HUDEP-2 (cell line): ENCODE measurements at regions not wholly inside any gene's neighbourhood (a gene's known extent, or its start where the extent isn't known, plus 50 kb on each side); places are given as distances from the start of the nearest gene placed in this dataset.

Source experiments
- DNase-seq, 76 experiments: peaks; one replicate each; lab custom pipeline; 2025; ENCODE audit not compliant: unreplicated experiment in 76 of 76; lab: John Stamatoyannopoulos, UW

DNA sequence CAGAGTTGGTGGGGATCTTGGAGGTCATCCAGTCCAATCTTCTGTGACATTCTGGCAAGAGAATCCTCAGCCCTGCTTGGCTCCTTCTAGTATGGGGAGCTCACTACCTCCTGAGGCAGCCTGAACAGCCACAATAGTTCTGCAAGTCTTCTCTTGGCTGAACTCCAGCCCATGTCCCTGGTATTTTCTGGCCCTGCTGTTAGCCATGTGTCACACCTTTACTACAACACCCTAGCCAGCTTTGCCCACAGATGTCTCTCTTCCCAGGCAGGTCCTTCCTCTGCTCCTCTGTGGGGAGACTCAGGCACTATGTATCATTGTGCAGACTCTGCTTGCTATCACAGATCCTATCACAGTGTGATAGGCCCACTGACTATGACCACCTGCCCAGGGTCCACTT is 297.7 kb downstream of the CTTN start:
- no peak for DNase-seq

DNA sequence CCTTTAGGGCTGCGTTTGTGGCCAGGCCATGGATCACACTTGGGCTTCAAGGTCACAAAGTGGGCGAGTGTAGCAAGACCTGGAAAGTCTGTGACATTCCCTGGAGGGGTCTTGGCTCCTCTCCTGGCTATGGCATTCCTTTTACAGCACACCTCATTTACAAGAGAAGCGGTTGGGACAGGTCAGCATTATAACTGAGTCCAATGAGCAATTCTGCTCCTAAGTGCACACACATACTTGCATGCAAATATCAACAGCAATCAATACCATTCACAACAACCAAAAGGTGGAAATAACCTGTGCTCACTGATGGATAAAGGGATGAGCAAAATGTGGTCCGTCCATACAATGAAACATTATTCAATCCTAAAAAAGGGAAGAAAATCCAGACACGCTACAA is 298.2 kb downstream of the CTTN start:
- no peak for DNase-seq

DNA sequence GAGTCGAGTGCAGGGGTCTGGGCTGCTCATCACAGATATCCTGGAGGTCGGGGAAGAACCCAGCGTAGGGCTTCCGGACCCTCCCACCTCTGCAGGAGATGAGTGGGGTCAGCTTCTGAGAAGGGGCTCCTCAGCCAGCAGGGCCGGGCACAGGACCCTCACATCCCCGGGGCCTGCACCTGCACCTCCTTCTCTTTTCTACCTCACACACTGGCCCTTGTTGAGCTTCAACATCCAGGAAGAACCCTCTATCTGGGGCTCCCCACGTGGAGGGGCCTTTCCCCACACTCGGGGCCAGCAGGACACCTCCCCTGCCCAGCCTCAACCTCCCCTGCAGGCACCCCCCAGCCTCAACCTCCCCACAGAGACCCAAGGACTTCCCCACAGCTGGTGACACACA is 299.4 kb downstream of the CTTN start:
- DNase-seq, result no peak

DNA sequence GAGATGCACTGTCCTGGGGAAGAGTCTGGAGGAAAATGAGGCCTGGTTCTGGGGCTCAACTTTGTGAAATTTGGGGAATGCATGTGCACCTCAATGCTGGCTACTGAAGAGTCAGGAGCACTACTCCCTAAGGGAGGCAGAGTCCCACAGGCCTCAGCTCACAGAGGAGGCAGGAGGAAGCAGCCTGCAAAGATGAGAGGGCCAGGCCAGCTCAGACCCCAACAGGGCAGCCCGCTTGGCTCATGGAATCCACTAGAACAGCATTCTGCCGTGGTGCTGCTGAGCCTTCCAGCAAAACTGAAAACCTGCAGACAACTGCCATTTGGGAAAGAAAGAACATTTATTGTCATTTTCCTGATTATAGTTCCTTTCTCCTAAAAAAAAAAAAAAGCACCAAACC is 300.5 kb downstream of the CTTN start:
- DNase-seq, result no peak

DNA sequence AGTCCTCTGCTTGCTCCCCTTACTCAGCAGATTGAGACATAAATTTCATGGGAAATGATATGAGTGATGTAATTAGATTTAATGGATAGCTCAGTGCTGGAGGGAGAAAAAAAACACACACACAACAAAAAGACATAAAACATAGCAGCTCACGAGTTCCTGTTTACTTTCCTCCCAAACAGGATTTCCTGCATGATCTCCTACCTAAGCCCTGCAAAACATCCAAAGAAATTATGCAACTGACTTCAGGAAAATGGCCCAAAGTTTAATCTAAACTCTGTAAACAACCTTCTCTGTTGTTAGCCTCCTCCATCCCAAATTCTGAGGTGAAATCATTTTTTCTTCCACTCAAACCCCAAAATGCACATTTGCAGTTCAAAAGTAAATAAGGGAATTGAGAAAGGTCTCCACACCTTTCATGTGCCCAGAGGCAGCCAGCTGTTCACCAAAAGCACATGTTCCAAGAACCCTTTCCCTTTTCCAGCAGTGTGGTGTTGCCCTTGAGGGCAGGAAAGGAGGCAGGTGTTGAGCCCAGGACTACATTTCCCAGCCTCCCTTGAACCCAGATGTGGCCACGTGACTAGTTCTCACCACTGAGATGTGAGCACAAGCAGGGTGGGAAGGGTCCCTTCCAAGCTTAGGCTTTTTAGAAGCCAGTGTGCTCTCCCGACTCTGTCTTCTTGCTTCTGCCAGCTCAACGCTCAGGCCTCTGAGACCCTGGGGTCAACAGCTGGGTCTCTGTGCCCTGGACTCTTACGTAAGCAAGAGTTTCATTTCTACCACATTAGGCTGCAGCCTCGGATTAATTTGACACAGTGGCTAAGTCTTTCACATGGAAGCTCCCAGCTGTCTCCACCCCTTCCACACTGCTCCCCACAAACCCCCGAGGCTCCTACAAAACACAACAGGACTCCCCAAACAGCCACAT is 301.2 kb downstream of the CTTN start:
- no peak for DNase-seq

DNA sequence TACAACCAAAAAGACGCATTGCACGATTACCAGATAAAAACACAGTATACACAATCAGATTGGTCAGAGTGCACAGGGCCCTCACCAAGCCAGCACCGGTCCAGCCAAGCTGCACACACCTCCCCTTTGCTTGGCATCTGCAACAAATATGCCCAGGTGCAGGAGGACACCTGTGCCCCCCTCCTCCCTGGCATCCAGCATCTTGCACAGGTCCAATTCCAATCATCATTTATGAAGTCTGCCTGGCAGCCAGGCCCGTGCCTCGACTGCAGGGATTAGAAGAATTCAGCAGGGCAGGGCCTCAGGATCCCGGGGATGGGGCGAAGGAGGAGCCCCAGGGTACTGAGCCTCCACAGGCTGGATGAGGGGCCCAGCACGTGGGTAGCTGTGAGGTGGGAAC is 302.1 kb downstream of the CTTN start:
- no peak for DNase-seq

DNA sequence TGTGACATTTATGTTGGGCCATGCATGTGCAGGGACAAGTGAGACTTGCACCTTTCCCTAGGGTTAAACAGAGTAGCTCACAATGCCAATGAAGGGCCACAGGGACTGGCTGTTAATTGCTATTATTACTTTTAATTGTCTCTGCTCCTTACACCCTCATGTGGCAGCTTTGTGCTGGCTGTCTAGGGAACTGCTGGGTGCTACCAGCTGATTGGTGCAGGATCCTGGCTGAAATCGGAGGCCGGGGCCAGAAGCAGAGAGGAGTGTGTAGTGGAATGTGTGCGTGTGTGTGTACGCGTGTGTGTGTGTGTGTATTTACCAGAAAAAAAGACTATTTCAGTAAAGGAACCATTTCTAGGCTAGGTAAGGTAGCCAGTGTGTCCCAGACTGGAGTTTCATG is 302.5 kb downstream of the CTTN start:
- no peak for DNase-seq

DNA sequence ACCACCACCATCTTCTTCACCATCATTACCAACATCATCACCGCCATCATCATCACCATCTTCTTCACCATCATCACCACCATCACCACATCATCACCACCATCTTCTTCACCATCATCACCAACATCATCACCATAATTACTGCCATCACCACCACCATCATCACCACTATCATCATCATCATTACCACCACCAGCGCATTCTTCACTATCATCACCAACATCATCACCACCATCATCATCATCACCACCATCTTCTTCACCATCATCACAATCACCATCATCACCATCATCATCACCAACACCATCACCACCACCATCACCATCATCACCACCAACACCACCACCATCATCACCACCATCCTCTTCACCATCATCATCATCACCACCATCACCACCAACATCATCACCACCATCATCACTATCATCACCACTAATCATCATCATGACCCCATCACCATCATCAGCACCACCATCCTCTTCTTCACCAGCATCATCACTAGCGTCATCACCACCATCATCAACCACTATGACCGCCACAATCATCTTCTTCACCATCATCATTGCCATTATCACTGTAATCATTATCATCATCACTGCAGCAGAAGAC is 303.8 kb downstream of the CTTN start:
- no peak for DNase-seq

DNA sequence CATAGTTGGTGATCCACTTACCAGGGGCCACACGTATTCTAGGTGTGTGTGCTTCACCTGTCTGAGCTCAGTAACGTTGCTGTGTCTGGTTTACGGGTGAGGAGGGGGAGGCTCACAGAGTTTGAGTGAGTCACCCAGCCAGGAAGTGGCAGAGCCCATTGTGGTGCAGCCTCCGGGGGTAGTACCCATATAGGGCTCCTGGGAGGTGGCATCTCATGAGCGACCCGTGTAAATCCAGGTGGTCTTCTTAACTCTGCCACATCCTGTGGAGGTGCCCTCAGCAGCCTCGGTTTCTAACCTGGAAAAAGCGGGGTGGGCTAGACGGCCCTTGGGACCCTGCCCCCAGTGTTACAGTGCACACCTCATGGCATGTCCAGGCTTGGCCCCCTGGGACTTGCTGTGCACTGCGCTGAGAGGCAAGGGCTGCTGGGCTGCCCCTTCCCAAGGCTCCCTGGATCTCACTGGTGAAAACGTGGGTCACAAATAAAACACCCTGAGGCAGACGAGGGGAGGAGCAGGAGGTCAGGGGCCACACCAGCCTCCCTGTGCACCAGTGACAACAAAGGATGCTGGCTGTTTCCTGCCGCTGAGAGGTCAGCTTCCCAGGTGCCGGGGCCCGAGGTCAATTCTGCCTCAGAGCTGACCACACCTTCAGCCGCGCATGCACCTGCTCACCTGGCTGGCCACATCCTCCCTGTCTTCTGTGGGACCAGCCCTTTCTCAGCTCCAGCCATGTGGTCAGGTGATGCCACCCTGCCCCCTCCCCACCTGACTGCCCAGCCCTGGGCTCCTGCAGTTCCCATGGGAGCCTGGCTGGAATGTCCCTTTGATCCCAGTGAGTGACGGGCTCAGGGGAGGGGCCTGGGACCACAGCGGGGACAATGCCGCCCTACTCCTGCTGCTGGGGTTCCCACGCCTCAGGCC is 305.1 kb downstream of the CTTN start:
- no peak for DNase-seq

DNA sequence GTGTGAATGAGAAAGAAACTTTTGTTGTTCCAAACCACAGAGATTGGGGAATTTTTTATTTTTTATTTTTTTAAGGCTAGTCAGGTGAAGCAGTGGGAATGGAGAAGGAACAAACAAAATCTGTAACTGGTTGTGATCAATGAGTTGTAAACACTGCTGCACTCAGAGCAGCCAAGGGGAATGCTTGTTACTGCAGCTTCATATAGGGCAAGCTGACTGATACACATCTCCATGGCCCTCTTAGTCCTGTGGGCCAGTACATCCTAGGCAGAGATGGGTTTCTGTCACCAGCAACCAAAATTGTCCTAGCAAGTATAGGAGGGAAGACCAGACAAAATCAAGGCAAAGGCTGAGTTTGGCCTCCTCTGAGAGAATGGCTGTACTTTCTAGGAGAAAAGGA is 306.8 kb downstream of the CTTN start:
- DNase-seq, result no peak

DNA sequence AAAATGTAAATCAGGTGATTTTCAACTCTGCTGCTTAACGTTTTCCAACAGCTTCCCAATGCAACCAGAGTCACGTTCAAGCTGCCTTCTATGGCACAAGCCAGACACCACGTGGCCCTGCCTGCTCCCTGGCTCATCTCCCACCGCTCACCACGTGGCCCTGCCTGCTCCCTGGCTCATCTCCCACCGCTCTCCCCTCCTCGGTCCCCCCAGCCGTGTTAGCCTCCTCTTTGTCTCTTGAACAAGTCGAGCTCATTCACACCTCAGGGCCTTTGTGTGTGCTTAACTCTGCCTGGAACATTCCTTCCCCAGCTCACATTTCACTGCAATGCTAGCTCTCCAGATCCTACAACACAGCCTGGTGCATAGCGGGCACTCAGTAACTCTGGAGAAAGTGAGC is 307.6 kb downstream of the CTTN start:
- DNase-seq, result no peak

DNA sequence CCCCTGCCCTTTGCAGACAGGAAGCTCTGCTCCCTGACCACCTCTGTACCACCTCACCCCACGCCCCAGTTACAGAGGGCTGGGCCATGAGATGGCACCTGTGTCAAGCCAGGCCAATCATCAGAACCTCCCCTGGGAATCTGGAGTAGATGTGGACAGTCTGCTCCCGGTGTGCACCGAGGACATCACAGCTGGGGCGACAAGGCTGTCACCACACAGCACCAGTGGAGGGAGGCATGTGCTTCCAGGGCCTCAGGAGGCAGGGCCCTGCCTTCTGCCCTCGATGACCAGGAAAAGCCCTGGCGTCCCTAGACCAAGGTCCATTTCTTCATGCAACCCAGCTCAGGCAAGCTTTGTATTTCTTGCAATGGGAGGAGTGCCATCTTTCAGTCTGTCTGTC is 309.5 kb downstream of the CTTN start:
- no peak for DNase-seq

DNA sequence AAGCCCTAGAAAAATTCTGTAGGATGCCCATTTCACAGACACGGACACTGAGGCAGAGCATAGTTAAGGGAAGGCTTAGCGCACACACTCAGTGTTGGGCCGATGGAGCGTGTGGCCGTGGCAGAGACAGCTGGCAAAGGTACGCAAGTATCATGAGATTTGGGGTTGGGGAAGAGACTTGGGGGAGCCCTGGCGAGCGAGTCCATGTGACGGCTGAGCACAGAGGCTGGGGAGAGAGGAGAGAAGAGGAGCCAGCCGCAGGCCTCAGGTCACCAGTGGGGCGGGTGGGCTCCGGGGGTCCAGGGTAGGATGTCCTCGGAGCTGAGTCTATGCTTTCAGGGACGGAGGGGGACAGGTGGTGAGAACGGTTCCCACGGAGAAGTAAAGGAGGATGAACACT is 311.3 kb downstream of the CTTN start:
- no peak for DNase-seq

DNA sequence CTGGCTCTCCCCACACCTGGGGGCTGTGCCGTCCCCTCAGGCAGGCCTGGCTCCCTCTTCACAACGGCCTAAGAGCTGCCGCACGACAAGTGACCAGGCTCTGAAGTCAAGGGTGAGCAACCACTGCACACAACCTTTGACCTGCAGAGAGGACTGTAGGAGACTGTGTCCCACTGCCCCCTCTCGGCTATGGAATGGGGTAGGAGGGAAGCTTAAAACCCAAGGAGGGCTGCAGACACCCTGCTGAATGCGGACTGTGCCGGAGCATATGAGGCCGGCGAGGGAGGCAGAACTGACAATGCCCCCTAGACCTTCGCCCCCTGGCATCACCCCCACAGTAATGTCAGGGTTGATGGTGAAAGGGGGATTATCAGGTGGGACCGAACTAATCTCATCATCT is 311.9 kb downstream of the CTTN start:
- DNase-seq, result no peak

DNA sequence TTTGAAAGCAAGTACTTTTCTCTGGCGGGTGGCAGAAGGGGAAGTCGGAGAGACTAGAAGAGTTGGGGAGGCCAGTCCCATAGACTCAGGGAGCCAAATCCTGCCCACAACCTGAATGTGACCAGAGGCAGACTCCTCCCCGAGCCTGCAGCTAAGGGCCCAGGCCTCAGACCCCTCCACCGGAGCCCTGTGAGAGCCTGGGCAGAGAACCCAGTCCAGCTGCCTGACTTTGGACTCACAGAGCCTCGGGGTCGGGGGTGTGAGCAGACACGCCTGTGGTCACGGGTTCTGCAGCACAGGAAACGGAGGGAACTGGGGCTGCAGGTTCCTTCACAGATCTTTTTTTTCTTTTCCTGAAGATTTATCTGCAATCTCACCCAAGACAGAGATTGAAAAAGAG is 312.3 kb downstream of the CTTN start:
- no peak for DNase-seq

DNA sequence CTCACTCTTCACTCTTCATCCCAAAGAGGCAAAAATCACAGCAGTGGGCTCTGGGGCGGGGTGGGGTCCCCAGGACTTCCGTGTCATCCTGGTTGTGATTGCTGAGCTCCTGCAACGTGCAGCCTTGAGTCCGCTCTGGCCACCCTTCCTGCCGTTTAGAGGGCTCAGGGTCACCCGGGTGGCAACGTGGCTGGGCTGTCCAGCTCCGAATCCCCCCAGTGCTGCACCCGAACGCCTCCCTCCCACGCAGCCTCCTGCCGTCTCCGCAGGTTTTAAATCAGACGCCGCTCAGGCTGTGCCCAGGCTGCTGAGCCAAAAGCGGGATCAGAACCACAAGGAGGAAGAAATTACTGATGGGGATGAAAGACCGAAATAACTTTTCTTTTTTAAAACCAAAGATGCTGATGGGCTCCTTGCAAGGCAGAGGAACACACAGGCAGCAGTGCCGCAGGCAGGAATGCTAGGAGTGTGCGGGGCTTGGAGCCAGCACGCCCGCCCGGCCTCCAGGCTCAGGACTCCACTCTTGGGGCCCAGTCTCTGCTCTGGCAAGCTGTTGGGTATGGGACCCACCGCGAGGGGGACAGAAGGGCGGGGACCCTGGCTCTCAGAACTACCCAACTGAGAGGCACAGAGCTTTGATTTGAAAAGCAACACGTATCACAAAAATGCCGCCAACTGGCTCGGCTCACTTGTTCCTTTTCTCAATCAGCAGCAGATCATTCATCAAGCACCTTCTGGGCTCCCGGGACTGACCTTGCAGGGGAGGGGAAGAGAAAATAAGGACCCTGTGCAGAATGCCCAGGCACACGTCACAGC is 313.0 kb downstream of the CTTN start:
- DNase-seq, result no peak

DNA sequence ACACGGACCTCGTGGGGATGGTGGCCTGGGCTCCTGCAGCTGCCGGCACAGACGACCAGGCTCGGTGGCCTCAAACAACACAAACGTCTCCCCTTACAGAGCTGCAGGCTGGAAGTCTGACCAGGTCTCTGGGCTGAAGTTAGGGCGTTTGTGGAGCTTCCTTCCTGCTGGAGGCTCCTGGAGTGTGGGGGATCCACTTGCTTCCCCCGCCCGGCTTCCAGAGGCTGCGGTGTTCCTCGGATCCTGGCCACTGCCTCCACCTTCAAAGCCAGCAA is 313.5 kb downstream of the CTTN start:
- no peak for DNase-seq

DNA sequence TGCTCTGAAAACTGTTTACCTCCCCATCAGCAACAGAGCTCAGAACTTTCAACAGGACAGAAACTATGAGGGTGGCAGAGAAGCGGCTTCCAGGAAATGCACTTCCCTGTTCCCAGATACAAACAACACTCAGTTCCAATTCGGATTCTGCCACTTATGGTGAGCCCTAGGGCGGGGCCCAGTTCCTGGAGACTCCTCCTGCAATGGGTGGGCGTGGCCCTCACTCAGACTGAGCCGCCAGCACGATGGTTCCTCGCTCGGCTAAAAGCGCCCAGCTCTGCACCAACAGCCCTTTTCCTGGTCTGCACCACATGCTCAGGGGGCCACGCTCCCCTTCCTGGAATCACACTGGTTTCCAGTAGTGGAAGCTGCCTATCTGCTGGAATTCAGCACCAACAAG is 314.1 kb downstream of the CTTN start:
- DNase-seq, result no peak

DNA sequence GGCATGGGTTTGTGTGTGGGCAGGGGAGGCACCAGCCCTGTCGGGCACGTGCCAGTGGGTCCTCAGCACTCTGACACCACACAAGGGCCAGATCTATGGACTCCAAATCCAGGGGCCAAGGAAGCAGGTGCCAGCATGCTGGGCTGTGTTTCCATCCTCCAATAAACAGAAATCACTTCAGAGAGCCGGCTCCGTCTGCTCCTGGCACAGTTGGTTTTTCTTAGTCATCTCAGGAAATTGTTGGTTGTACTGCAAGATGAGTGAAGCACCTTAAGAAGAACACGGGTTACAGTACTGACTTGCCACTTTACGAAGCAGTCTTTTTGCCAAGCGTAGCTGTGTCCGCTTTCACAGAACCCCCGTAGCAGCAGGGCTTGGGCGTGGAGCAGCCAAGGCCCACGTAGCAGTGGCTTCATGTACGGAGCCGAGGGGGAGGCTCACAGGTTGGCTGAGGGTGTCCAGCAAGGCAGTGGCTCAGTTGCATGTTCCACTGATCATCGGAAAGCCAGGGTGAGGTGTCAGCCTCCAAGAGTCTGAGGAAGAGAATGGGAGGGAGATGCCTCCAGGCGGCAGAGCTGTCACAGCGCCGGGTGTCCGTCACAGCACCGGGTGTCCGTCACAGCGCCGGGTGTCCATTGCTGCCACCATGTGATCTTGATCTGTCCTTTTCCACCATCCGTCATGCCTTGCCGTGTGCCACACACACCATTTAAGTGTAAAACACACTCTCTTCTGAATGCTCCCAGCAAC is 314.9 kb downstream of the CTTN start:
- no peak for DNase-seq

DNA sequence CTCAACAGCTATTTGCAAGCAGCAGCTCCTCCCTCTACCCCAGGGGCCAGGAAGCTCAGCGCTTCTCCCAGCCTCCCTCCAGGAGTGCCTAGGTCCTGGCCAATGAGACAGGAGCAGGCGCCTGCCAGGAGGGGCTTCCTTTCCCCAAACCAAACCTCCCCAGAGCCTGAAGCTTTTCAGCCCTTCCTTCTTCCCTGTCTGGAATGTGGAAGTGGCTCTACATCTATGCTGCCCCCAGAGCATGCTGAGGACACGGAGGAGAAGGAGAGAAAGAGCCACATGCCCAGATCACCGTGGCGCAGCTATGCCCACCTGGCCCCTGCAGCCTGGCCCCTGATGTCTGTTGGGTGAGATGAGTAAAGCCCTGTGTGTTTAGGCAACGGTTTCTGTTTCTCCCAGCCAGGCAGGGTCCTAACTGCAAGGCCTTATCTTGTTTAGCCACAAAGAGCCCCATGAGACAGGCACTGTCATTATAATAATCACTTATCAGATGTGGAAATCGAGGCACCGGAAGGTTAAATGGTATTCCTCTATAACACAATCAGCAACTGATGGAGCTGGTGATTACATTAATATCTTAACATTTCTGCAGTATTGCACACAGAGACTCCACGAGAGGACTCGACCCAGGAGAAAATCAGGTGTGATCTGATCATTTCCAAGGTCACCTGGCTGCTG is 315.8 kb downstream of the CTTN start:
- no peak for DNase-seq
